ENCODE measurements at regions not wholly inside any gene's neighbourhood (a gene's known extent, or its start where the extent isn't known, plus 50 kb on each side); places are given as distances from the start of the nearest gene placed in this dataset.

DNA sequence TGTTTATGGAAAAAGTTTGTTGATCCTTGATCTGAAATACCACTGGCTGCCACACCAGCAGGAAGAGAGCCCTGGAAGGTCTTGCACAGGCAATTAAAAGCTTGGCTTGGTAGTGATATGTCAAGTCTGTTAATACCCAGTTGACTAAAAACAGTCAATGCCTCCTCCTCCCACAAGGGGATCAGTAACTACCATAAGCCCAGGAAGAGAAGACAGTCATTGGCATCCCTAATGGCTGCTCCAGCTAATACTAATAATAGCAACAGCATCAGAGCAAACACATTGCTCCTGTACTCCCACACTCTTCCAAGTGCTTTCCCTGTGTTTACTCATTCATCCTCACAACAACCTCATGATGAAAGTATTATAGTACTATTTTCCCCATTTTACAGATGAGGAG lies 528.6 kb downstream of the TAFA4 start:
- Histone ChIP-seq H3K27me3 (no peaks in the 10 kb centered on the region), H3K4me1 (ENCODE audit: low read depth) (no peaks in the 10 kb centered on the region), H3K4me3 (no peak overlapping the region), H3K27ac (no peak overlapping the region), H3K36me3 (no peaks in the 10 kb centered on the region), H3K9me3 (ENCODE audit: low read depth) (no peaks in the 10 kb centered on the region)
- no peak for DNase-seq (ENCODE audit: low read depth in 1 of 2, low spot score in 1 of 2)
- no peak for TF ChIP-seq CTCF (IDR thresholded peaks at IDR 0.05; ENCODE audit: low read depth, low read length)

DNA sequence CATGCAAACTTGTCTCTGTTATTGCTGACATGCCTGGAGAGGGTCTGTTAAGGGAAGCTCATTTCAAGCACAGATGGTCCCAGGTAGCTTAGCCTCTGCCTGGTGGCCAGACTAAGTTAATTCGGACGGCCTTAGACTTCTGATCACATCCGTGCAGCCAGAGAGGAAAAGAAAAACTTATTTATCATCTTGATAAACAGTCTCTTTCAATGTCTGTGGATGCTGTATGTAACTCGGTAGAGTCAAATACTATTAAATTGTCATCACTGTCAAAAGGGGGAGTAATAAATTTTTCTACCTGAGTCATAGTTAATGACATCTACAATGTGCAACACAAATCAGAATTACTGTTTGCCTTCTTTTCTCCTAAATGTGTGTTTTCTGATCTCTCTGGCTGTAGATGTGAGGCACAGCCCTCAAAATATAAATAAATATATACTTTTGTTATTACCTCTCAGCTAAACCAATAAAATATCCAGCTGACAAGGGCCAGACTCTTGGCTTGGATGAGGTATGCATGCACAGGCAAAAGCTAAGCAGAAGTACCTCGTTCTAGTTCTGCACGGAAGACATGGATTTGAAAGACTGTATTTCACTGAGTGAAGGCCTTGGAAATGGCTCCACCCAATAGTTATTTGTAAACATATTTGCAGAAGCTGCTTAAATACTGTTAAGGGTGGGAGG lies 530.0 kb downstream of the TAFA4 start:
- DNase-seq (ENCODE audit: low read depth in 1 of 2, low spot score in 1 of 2) = no peak
- Histone ChIP-seq H3K4me1 (ENCODE audit: low read depth) (no peaks in the 10 kb centered on the region), H3K9me3 (ENCODE audit: low read depth) (no peaks in the 10 kb centered on the region), H3K27me3 (no peaks in the 10 kb centered on the region), H3K36me3 (no peaks in the 10 kb centered on the region), H3K27ac (no peak overlapping the region), H3K4me3 (no peak overlapping the region)
- TF ChIP-seq CTCF (IDR thresholded peaks at IDR 0.05; ENCODE audit: low read depth, low read length) = no peak

DNA sequence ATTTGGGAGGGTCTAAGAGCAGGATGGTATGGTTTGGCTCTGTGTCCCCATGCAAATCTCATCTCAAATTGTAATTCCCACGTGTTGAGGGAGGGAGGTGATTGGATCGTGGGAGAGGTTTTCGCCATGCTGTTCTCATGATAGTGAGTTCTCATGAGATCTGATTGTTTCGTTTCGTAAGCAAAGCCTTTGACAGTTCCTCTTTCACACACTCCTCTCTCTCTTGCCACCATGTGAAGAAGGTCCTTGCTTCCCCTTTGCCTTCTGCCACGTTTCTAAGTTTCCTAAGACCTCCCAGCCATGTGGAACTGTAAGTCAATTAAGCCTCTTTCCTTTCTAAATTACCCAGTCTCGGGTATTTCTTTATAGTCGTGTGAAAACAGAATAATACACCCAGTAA lies 553.7 kb downstream of the TAFA4 start:
- H3K27ac ChIP-seq = no peak overlapping the region
- H3K9me3 ChIP-seq (ENCODE audit: low read depth) = no peaks in the 10 kb centered on the region
- H3K4me3 ChIP-seq = no peak overlapping the region
- H3K27me3 ChIP-seq = no peaks in the 10 kb centered on the region
- DNase-seq (ENCODE audit: low read depth in 1 of 2, low spot score in 1 of 2) = no peak
- TF ChIP-seq CTCF (IDR thresholded peaks at IDR 0.05; ENCODE audit: low read depth, low read length) = no peak
- no peaks in the 10 kb centered on the region for H3K36me3 ChIP-seq
- H3K4me1 ChIP-seq (ENCODE audit: low read depth) = no peaks in the 10 kb centered on the region

- Histone ChIP-seq H3K36me3 (no peaks in the 10 kb centered on the region), H3K9me3 (ENCODE audit: low read depth) (no peaks in the 10 kb centered on the region), H3K4me3 (no peak overlapping the region), H3K27ac (no peak overlapping the region), H3K27me3 (no peaks in the 10 kb centered on the region), H3K4me1 (ENCODE audit: low read depth) (no peaks in the 10 kb centered on the region)
- DNase-seq (ENCODE audit: low read depth in 1 of 2, low spot score in 1 of 2) = no peak
- TF ChIP-seq CTCF (IDR thresholded peaks at IDR 0.05; ENCODE audit: low read depth, low read length) = no peak
Observed at GRCh38 chr3:68373727-68374126, 558.6 kb downstream of the TAFA4 start.

GRCh38 chr3:68363796-68364195 lies 568.6 kb downstream of the TAFA4 start:
- Histone ChIP-seq H3K36me3 (no peaks in the 10 kb centered on the region), H3K27ac (no peak overlapping the region), H3K27me3 (no peaks in the 10 kb centered on the region), H3K4me3 (no peak overlapping the region), H3K4me1 (ENCODE audit: low read depth) (peaks cover 6% of the 10 kb centered on the region), H3K9me3 (ENCODE audit: low read depth) (no peaks in the 10 kb centered on the region)
- no peak for TF ChIP-seq CTCF (IDR thresholded peaks at IDR 0.05; ENCODE audit: low read depth, low read length)
- DNase-seq (ENCODE audit: low read depth in 1 of 2, low spot score in 1 of 2) = no peak
